ENCODE measurements at regions not wholly inside any gene's neighbourhood (a gene's known extent, or its start where the extent isn't known, plus 50 kb on each side); places are given as distances from the start of the nearest gene placed in this dataset.

- ChIA-PET POLR2A (no interaction called here), CTCF (no interaction called here)
- Histone ChIP-seq H3K9me1 (replicated peaks; ENCODE audit: control insufficient read depth, extremely low read depth, insufficient read depth, low read length) (no peaks in the 10 kb centered on the region), H3K4me3 (replicated peaks in 1 of 3; ENCODE audit: insufficient read depth in 1 of 3, low read depth in 1 of 3, low read length in 3 of 3) (no peak overlapping the region), H2AFZ (ENCODE audit: low read depth, low read length) (no peak overlapping the region), H3K36me3 (ENCODE audit: control insufficient read depth in 2 of 2, extremely low read depth in 1 of 2, insufficient read depth in 2 of 2, low read length in 2 of 2) (no peaks in the 10 kb centered on the region), H3K9me3 (replicated peaks; ENCODE audit: control insufficient read depth, insufficient read depth, low read length) (no peaks in the 10 kb centered on the region), H3K27ac (ENCODE audit: insufficient read depth, low read depth, low read length) (no peak overlapping the region), H3K4me2 (ENCODE audit: insufficient read depth, low read length) (no peak overlapping the region), H4K20me1 (replicated peaks; ENCODE audit: control insufficient read depth, extremely low read depth, insufficient read depth, low read length) (no peaks in the 10 kb centered on the region), H3K9ac (replicated peaks; ENCODE audit: extremely low read depth, insufficient read depth, low read length) (no peak overlapping the region), H3K4me1 (ENCODE audit: control insufficient read depth, extremely low read depth, insufficient read depth, low read length) (no peaks in the 10 kb centered on the region), H3K27me3 (ENCODE audit: control insufficient read depth in 2 of 2, insufficient read depth in 2 of 2, low read length in 2 of 2) (peaks cover under 1 to 16% of the 10 kb centered on the region in 2 experiments), H3K79me2 (ENCODE audit: control insufficient read depth, insufficient read depth, low read length) (no peaks in the 10 kb centered on the region)
- TF ChIP-seq JUN (IDR thresholded peaks at IDR 0.05; ENCODE audit: borderline replicate concordance, insufficient read depth, insufficient read length, low read depth) (no peak), MYC (IDR thresholded peaks at IDR 0.05; ENCODE audit: low read depth, low read length) (no peak), POLR2A (IDR thresholded peaks at IDR 0.05; ENCODE audit: low read depth, low read length) (no peak), FOS (IDR thresholded peaks at IDR 0.05; ENCODE audit: borderline replicate concordance, insufficient read depth, low read length) (no peak), EZH2 (IDR thresholded peaks at IDR 0.05; ENCODE audit: borderline replicate concordance, low read depth, low read length, severe bottlenecking) (no peak), GATA2 (IDR thresholded peaks at IDR 0.05; ENCODE audit: insufficient read depth, insufficient read length, low read depth, low read length) (no peak), POLR2AphosphoS5 (IDR thresholded peaks at IDR 0.05; ENCODE audit: insufficient read depth, low read depth, low read length) (no peak)
- TF ChIP-seq, protein P1, sequence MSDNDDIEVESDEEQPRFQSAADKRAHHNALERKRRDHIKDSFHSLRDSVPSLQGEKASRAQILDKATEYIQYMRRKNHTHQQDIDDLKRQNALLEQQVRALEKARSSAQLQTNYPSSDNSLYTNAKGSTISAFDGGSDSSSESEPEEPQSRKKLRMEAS (IDR thresholded peaks at IDR 0.05; ENCODE audit: insufficient read depth, insufficient read length) = no peak
- TF ChIP-seq, protein P2, sequence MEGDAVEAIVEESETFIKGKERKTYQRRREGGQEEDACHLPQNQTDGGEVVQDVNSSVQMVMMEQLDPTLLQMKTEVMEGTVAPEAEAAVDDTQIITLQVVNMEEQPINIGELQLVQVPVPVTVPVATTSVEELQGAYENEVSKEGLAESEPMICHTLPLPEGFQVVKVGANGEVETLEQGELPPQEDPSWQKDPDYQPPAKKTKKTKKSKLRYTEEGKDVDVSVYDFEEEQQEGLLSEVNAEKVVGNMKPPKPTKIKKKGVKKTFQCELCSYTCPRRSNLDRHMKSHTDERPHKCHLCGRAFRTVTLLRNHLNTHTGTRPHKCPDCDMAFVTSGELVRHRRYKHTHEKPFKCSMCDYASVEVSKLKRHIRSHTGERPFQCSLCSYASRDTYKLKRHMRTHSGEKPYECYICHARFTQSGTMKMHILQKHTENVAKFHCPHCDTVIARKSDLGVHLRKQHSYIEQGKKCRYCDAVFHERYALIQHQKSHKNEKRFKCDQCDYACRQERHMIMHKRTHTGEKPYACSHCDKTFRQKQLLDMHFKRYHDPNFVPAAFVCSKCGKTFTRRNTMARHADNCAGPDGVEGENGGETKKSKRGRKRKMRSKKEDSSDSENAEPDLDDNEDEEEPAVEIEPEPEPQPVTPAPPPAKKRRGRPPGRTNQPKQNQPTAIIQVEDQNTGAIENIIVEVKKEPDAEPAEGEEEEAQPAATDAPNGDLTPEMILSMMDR (IDR thresholded peaks at IDR 0.05; ENCODE audit: extremely low read depth in 1 of 2, insufficient read depth in 1 of 2, low read depth in 1 of 2, low read length in 2 of 2) = no peak
- dilution Hi-C loops (cut with MboI; ENCODE audit: extremely low pct_ligation_motif_present, low sequenced_read_pairs) = no loop called here
- BruUV-seq (replicated peaks) = no TSS peak
- DNase-seq (ENCODE audit: low read depth, low spot score) = no peak
- FAIRE-seq = no peak
- intact Hi-C loops (cut with micrococcal nuclease) = no loop called here
Observed at GRCh38 chr2:120930236-120930635, 194.6 kb downstream of the GLI2 start.
